Nephron progenitor cell (in vitro differentiated cells): ENCODE measurements at regions not wholly inside any gene's neighbourhood (a gene's known extent, or its start where the extent isn't known, plus 50 kb on each side); places are given as distances from the start of the nearest gene placed in this dataset.

Experiments
- DNase-seq: peaks from one replicate; pipeline ENCODE4 v3.0.0; 2021
- H3K27ac Mint-ChIP-seq: 2 replicates; pipeline ENCODE4 v1.8.0; 2021; ENCODE audit warnings: mild to moderate bottlenecking, moderate library complexity, mixed read lengths
- H3K27me3 Mint-ChIP-seq: 2 replicates; pipeline ENCODE4 v1.8.0; 2021; ENCODE audit warnings: mild to moderate bottlenecking, low read depth, mixed read lengths; ENCODE audit not compliant: poor library complexity
- H3K36me3 Mint-ChIP-seq: 2 replicates; pipeline ENCODE4 v1.8.0; 2021; ENCODE audit warnings: low read depth, mixed read lengths
- H3K4me1 Mint-ChIP-seq: 2 replicates; pipeline ENCODE4 v1.8.0; 2021; ENCODE audit warnings: mixed read lengths
- H3K4me3 Mint-ChIP-seq: 2 replicates; pipeline ENCODE4 v1.8.0; 2021; ENCODE audit warnings: mild to moderate bottlenecking, moderate library complexity, mixed read lengths
- H3K9me3 Mint-ChIP-seq: 2 replicates; pipeline ENCODE4 v1.8.0; 2021; ENCODE audit warnings: mild to moderate bottlenecking, moderate library complexity, mixed read lengths
- TF ChIP-seq, protein P1 (sequence below): fragments of 200-600 bp; sonication (generic); IDR thresholded peaks from 2 replicates; pipeline ENCODE4 v1.5.0; 2021; ENCODE audit warnings: antibody characterized with exemption

DNA sequence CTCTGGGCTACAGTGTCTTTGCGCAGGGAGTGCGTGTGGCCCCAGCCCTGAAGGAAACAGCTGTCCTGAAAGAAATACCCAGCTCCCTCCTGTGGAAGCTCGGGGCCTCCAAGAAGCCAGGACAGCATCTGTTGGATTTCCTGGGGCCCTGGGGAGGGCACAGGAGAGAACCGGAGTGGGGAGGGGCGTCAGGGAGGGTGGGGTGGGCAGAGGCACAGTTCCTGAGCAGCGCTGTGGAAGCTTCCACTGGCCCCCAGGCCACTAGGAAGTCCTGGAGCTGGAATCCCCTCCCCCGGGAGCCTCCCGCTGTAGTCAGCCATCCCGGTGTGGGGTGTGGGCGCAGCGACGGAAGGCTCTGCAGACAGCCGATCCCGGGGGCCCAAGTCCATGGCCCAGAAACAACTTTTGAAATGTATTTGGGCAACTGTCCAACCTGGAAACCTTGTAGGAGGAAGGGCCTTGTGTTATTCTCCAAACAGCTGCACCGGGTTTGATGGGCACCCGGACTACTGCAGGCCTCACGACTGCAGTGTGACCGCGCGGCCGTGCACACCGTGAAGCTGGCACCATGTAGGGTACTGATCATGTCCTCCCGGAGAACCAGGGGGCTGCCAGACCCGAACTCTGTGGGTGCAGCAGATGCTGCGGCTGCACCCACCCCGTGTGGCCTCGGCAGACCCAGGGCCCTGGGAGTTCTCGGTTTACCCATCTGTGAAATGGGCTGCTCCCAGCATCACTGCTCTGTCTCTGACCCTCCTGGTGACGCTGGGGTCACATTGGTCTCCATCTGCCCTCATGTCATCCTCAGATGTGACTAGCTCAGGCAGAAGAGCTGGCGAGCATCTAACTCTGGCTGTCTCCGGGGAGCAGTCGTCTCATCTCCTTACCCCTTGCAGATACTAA is 68.5 kb upstream of the HMX1 start:
- no peaks in the 10 kb centered on the region for H3K36me3 Mint-ChIP-seq
- H3K27ac Mint-ChIP-seq: no peak overlapping the region
- H3K27me3 Mint-ChIP-seq: peaks cover 25% of the 10 kb centered on the region
- no peak overlapping the region for H3K4me3 Mint-ChIP-seq
- H3K9me3 Mint-ChIP-seq: peaks cover 51% of the 10 kb centered on the region
- peaks cover 9% of the 10 kb centered on the region for H3K4me1 Mint-ChIP-seq
- DNase-seq: no peak
- TF ChIP-seq, protein P1, sequence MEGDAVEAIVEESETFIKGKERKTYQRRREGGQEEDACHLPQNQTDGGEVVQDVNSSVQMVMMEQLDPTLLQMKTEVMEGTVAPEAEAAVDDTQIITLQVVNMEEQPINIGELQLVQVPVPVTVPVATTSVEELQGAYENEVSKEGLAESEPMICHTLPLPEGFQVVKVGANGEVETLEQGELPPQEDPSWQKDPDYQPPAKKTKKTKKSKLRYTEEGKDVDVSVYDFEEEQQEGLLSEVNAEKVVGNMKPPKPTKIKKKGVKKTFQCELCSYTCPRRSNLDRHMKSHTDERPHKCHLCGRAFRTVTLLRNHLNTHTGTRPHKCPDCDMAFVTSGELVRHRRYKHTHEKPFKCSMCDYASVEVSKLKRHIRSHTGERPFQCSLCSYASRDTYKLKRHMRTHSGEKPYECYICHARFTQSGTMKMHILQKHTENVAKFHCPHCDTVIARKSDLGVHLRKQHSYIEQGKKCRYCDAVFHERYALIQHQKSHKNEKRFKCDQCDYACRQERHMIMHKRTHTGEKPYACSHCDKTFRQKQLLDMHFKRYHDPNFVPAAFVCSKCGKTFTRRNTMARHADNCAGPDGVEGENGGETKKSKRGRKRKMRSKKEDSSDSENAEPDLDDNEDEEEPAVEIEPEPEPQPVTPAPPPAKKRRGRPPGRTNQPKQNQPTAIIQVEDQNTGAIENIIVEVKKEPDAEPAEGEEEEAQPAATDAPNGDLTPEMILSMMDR: no peak

DNA sequence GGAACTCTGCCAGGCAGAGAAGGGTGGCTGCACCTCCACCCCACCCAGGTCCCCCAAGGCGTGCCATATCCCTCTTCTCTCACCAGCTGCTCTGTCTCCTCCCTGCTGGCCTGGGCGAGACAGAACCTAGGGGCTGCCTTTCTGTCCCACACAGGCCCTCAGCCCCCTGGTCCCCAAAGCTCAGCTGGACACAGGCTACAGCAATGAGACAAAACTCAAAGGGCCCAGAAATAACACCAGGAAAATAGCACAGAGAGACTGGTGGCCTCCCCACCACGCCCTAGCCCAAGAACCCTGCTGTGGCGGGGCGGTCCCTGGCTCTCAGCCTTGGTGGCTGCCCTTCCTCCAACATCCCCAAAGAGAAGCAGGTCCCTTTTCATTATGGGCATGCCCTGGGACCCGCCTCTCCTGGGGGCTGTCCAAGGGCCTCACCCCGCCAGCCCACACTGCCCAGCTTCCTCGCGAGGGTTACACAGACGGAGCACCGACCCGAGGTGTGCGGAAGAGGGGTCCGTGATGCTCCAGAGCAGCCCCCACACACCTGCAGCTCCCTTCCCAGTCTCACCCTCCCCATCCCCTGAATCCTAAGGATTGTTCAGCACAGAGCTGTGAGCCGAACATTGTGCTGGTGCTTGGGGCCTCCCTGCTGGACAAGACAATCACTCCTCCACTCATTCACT is 67.7 kb upstream of the HMX1 start:
- peaks cover 9% of the 10 kb centered on the region for H3K4me1 Mint-ChIP-seq
- TF ChIP-seq, protein P1: no peak
- DNase-seq: no peak
- H3K27ac Mint-ChIP-seq: no peak overlapping the region
- H3K4me3 Mint-ChIP-seq: no peak overlapping the region
- peaks cover 23% of the 10 kb centered on the region for H3K27me3 Mint-ChIP-seq
- no peaks in the 10 kb centered on the region for H3K36me3 Mint-ChIP-seq
- H3K9me3 Mint-ChIP-seq: peaks cover 59% of the 10 kb centered on the region

DNA sequence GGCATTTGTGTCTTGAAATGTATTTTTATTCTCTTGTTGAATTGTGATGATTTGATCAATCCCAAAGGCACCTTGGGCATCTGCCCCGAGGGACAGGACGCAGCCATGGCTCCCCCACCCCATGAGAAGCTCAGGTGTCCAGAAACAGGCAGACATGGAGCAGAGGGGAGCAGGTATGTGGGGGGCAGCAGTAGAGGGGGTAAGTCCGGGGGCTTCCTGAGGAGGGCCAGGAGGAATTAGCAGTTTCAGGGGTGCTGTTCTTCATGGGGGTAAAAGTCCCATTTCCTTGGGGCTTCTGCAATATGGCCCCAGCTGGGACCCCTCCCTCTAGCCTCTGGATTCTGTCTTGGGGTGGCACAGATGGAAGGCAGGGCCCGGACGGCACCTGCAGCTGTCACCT is 67.0 kb upstream of the HMX1 start:
- no peak for DNase-seq
- TF ChIP-seq, protein P1: no peak
- H3K4me3 Mint-ChIP-seq: no peak overlapping the region
- H3K27me3 Mint-ChIP-seq: peaks cover 23% of the 10 kb centered on the region
- H3K9me3 Mint-ChIP-seq: peaks cover 64% of the 10 kb centered on the region
- no peak overlapping the region for H3K27ac Mint-ChIP-seq
- peaks cover 9% of the 10 kb centered on the region for H3K4me1 Mint-ChIP-seq
- H3K36me3 Mint-ChIP-seq: no peaks in the 10 kb centered on the region

DNA sequence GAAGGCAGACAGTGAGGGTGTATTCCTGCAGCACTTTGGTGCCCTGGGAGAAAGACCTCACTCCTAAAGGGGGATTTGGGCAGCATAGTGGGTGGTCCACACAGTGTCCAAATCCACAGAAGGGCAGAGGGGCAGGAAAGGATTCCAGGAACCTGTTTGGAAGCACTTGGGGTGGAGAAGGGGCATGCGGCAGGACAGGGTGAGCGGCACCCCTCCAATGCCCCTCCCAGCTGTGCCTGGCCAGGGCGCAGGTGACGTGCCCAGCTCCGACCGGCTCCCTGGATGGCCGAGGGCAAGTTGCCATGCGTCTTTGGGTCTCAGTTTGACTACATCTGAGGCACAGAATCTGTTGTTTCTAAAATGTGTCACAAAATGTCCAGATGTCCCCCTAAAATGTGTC is 66.5 kb upstream of the HMX1 start:
- TF ChIP-seq, protein P1: no peak

DNA sequence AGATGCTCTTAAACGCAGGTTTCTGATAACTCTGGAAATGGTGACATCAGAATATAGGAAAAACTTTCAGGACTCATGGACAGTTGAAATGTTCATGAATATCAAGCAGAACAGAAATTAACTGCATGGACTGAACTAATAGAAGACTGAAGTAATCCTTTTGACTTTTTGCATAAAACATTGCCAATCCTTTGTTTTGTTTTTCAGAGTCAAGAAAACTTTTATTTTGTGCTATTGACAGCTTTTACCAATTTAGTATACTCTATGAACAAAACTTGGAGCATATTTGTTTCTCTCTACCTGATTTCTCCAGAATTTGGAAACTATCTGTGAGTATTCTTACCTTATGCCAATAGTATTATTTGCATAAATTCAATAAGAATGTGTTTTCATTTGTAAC is 61.2 kb upstream of the HMX1 start:
- H3K36me3 Mint-ChIP-seq: no peaks in the 10 kb centered on the region
- no peaks in the 10 kb centered on the region for H3K4me1 Mint-ChIP-seq
- no peak overlapping the region for H3K4me3 Mint-ChIP-seq
- H3K9me3 Mint-ChIP-seq: peaks cover 79% of the 10 kb centered on the region
- TF ChIP-seq, protein P1: no peak
- peaks cover 8% of the 10 kb centered on the region for H3K27me3 Mint-ChIP-seq
- H3K27ac Mint-ChIP-seq: no peak overlapping the region
- no peak for DNase-seq

More for the DNA sequence above, 66.5 kb upstream of the HMX1 start:
- Mint-ChIP-seq H3K27ac (no peak overlapping the region), H3K4me3 (no peak overlapping the region), H3K27me3 (peaks cover 23% of the 10 kb centered on the region), H3K9me3 (peaks cover 64% of the 10 kb centered on the region), H3K36me3 (no peaks in the 10 kb centered on the region), H3K4me1 (peaks cover 9% of the 10 kb centered on the region)
- no peak for DNase-seq
